ENCODE measurements at regions not wholly inside any gene's neighbourhood (a gene's known extent, or its start where the extent isn't known, plus 50 kb on each side); places are given as distances from the start of the nearest gene placed in this dataset.

- no peak overlapping the region for H3K27ac ChIP-seq (ENCODE audit: low read depth)
- no peak overlapping the region for H2AFZ ChIP-seq
- H3K36me3 ChIP-seq (ENCODE audit: insufficient read depth): no peaks in the 10 kb centered on the region
- no peaks in the 10 kb centered on the region for H3K4me1 ChIP-seq (ENCODE audit: insufficient read depth)
- H3K4me2 ChIP-seq: no peak overlapping the region
- H3K4me3 ChIP-seq: no peak overlapping the region
- H4K20me1 ChIP-seq (replicated peaks; ENCODE audit: insufficient read depth): no peaks in the 10 kb centered on the region
- ATAC-seq: no peak
- Mint-ChIP-seq H3K27ac (no peak overlapping the region), H3K27me3 (ENCODE audit: insufficient read depth, low read depth, poor library complexity) (no peaks in the 10 kb centered on the region), H3K9me3 (peaks cover 6% of the 10 kb centered on the region; the same call in 2 of the 3 replicates), H3K36me3 (ENCODE audit: low read depth) (no peaks in the 10 kb centered on the region), H3K4me1 (no peaks in the 10 kb centered on the region), H3K4me3 (no peak overlapping the region)
- no peaks in the 10 kb centered on the region for H3K79me2 ChIP-seq (replicated peaks; ENCODE audit: insufficient read depth)
- H3K27me3 ChIP-seq (ENCODE audit: insufficient read depth): no peaks in the 10 kb centered on the region
- no peak for DNase-seq (ENCODE audit: low spot score)
- H3F3A ChIP-seq (replicated peaks; ENCODE audit: low read depth): no peaks in the 10 kb centered on the region
- H3K9me2 ChIP-seq (ENCODE audit: insufficient read depth): no peaks in the 10 kb centered on the region
- no peak for TF ChIP-seq CTCF (conservative IDR thresholded peaks at IDR 0.05; ENCODE audit: low read depth in 2 of 2)
- TF ChIP-seq ZNF114 (CRISPR knock-in tag; IDR thresholded peaks at IDR 0.05): no peak
- TF ChIP-seq, protein P1, sequence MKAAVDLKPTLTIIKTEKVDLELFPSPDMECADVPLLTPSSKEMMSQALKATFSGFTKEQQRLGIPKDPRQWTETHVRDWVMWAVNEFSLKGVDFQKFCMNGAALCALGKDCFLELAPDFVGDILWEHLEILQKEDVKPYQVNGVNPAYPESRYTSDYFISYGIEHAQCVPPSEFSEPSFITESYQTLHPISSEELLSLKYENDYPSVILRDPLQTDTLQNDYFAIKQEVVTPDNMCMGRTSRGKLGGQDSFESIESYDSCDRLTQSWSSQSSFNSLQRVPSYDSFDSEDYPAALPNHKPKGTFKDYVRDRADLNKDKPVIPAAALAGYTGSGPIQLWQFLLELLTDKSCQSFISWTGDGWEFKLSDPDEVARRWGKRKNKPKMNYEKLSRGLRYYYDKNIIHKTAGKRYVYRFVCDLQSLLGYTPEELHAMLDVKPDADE (IDR thresholded peaks at IDR 0.05): no peak
- TF ChIP-seq JUNB (IDR thresholded peaks at IDR 0.05; ENCODE audit: unreplicated experiment): no peak
- no peak for TF ChIP-seq ZNF331 (CRISPR knock-in tag; IDR thresholded peaks at IDR 0.05; ENCODE audit: low read depth)
- no peak for TF ChIP-seq NANOG (IDR thresholded peaks at IDR 0.05; ENCODE audit: borderline replicate concordance)
- TF ChIP-seq, protein P2, sequence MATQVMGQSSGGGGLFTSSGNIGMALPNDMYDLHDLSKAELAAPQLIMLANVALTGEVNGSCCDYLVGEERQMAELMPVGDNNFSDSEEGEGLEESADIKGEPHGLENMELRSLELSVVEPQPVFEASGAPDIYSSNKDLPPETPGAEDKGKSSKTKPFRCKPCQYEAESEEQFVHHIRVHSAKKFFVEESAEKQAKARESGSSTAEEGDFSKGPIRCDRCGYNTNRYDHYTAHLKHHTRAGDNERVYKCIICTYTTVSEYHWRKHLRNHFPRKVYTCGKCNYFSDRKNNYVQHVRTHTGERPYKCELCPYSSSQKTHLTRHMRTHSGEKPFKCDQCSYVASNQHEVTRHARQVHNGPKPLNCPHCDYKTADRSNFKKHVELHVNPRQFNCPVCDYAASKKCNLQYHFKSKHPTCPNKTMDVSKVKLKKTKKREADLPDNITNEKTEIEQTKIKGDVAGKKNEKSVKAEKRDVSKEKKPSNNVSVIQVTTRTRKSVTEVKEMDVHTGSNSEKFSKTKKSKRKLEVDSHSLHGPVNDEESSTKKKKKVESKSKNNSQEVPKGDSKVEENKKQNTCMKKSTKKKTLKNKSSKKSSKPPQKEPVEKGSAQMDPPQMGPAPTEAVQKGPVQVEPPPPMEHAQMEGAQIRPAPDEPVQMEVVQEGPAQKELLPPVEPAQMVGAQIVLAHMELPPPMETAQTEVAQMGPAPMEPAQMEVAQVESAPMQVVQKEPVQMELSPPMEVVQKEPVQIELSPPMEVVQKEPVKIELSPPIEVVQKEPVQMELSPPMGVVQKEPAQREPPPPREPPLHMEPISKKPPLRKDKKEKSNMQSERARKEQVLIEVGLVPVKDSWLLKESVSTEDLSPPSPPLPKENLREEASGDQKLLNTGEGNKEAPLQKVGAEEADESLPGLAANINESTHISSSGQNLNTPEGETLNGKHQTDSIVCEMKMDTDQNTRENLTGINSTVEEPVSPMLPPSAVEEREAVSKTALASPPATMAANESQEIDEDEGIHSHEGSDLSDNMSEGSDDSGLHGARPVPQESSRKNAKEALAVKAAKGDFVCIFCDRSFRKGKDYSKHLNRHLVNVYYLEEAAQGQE (IDR thresholded peaks at IDR 0.05; ENCODE audit: unreplicated experiment): no peak
- no peak for TF ChIP-seq EZH2 (IDR thresholded peaks at IDR 0.05; ENCODE audit: low read depth, unreplicated experiment)
- TF ChIP-seq CREB1 (CRISPR knock-in tag; IDR thresholded peaks at IDR 0.05; ENCODE audit: low read depth): no peak
- no peak for TF ChIP-seq ZNF462 (CRISPR knock-in tag; IDR thresholded peaks at IDR 0.05)
- no peak for TF ChIP-seq POLR2AphosphoS5 (IDR thresholded peaks at IDR 0.05; ENCODE audit: low read depth)
- no peak for TF ChIP-seq STAT1 (IDR thresholded peaks at IDR 0.05; ENCODE audit: unreplicated experiment)
- no peak for TF ChIP-seq EZH2phosphoT487 (IDR thresholded peaks at IDR 0.05; ENCODE audit: unreplicated experiment)
Measured at GRCh38 chrX:23251043-23251442, 83.6 kb upstream of the PTCHD1 start.

All from GM23338 (cell line).